ENCODE measurements at regions not wholly inside any gene's neighbourhood (a gene's known extent, or its start where the extent isn't known, plus 50 kb on each side); places are given as distances from the start of the nearest gene placed in this dataset.

DNA sequence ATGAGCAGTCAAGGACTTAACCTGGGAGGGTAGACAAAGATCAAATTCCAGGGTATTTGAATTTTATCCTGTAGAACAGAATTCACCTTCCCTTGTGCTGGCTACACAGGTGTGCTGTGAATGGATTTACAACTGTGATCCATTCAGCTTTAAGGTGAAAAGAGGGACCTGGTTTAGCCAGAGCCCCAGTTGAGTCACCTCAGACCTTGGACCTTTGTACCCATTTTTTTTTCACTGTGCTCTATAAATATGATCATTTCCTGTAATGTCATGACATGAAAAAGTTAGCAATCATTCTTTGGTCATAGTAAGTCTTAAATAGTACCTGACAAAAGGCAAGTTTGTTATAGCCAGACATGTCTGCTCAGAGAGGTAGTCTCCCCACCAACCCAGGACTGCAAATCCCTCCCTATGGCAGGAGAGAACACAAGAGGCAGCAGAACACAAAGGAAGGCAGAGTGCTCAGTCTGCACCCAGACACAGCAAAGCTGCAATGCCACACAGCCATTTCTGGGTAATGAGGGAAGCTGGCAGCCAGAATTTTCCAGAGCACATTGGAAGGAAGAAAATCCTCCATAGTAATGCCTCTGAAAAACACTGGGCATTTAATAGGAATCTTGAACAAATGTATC is 77.9 kb downstream of the CXXC4 start:
- TF ChIP-seq POLR2A (IDR thresholded peaks at IDR 0.05; ENCODE audit: low read depth, low read length) (no peak), POLR2AphosphoS5 (IDR thresholded peaks at IDR 0.05; ENCODE audit: low read depth, low read length) (no peak)

Measured in GM12892 (cell line).